ENCODE measurements at regions not wholly inside any gene's neighbourhood (a gene's known extent, or its start where the extent isn't known, plus 50 kb on each side); places are given as distances from the start of the nearest gene placed in this dataset.

DNA sequence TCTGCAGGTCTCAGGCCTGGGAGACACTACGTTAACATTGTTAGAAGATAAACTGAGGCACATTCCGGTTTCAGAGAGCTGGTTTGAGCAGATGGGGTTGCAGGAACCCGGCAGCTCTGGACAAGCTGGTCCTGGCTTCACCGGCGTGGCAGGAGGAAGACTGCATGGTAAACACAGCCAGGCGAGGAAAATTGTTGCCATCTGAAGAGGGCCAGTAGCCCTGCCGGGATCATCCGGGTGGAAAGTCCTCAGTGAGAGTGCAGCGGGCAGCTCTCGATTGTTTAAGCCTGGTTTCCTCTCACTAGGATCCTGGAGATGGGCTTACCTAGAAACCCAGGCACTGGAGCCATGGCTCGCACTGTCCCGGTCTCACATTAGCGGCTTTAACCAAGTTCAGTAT, 226.9 kb downstream of the IRX2 start:
- peaks cover 0 to 5% (median 0%) of the 10 kb centered on the region in 4 donors for H3K9me3 ChIP-seq
- no peaks in the 10 kb centered on the region for H3K4me1 ChIP-seq
- no peak for TF ChIP-seq EP300 (IDR thresholded peaks at IDR 0.05)
- H3K4me3 ChIP-seq, result no peak overlapping the region
- 84 to 90% methylated on average over 13 of the region's 13 CpGs for WGBS, 2 donors
- no peaks in the 10 kb centered on the region for H3K36me3 ChIP-seq
- H3K27me3 ChIP-seq, result no peaks in the 10 kb centered on the region
- H3K27ac ChIP-seq, result no peak overlapping the region
- no peak for DNase-seq (ENCODE audit: low spot score in 2 of 2)

DNA sequence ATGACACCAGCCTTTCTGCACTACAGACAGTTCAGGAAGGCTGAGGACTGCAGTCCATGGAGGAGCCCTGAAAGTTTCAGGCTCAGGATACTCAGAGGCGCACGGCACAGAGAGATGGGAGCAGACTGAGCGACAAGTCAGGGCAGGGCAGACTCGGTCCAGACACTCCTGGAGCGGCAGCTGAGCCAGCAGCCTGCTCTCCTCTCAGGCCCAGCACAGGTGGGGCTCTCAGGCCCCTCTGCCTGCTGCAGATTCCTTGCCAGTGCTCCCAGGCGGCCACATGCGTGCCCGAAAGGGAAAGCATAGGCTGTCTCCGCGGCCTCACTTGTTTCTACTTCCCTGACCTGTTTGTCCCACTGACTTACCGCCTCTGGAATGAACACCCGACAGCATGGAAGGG, 228.3 kb downstream of the IRX2 start:
- H3K36me3 ChIP-seq, result no peaks in the 10 kb centered on the region

GRCh38 chr5:2522372-2522771, 229.1 kb downstream of the IRX2 start:
- no peaks in the 10 kb centered on the region for H3K27me3 ChIP-seq
- TF ChIP-seq EP300 (IDR thresholded peaks at IDR 0.05) (no peak), POLR2A (IDR thresholded peaks at IDR 0.05) (no peak)
- TF ChIP-seq, protein P1, sequence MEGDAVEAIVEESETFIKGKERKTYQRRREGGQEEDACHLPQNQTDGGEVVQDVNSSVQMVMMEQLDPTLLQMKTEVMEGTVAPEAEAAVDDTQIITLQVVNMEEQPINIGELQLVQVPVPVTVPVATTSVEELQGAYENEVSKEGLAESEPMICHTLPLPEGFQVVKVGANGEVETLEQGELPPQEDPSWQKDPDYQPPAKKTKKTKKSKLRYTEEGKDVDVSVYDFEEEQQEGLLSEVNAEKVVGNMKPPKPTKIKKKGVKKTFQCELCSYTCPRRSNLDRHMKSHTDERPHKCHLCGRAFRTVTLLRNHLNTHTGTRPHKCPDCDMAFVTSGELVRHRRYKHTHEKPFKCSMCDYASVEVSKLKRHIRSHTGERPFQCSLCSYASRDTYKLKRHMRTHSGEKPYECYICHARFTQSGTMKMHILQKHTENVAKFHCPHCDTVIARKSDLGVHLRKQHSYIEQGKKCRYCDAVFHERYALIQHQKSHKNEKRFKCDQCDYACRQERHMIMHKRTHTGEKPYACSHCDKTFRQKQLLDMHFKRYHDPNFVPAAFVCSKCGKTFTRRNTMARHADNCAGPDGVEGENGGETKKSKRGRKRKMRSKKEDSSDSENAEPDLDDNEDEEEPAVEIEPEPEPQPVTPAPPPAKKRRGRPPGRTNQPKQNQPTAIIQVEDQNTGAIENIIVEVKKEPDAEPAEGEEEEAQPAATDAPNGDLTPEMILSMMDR (IDR thresholded peaks at IDR 0.05), result no peak
- H3K27ac ChIP-seq, result no peak overlapping the region
- H3K4me1 ChIP-seq, result no peaks in the 10 kb centered on the region
- H3K4me3 ChIP-seq, result no peak overlapping the region
- H3K9me3 ChIP-seq, result no peaks in the 10 kb centered on the region
- 74 to 80% methylated on average over 11 of the region's 11 CpGs for WGBS, 2 donors
- DNase-seq (ENCODE audit: low spot score in 2 of 2), result no peak
- no peaks in the 10 kb centered on the region for H3K36me3 ChIP-seq

More for the DNA sequence above, 228.3 kb downstream of the IRX2 start:
- Histone ChIP-seq H3K4me3 (no peak overlapping the region), H3K4me1 (no peaks in the 10 kb centered on the region), H3K9me3 (no peaks in the 10 kb centered on the region), H3K27me3 (no peaks in the 10 kb centered on the region), H3K27ac (no peak overlapping the region)
- TF ChIP-seq EP300 (IDR thresholded peaks at IDR 0.05) (no peak), POLR2A (IDR thresholded peaks at IDR 0.05) (no peak)
- TF ChIP-seq, protein P1 (IDR thresholded peaks at IDR 0.05), result no peak
- no peak for DNase-seq (ENCODE audit: low spot score in 2 of 2)
- WGBS, 2 donors, result 85 to 89% methylated on average over 11 to 12 of the region's 12 CpGs

GRCh38 chr5:2519153-2519552, 232.3 kb downstream of the IRX2 start:
- TF ChIP-seq, protein P1 (IDR thresholded peaks at IDR 0.05), result no peak
- TF ChIP-seq EP300 (IDR thresholded peaks at IDR 0.05) (no peak), POLR2A (IDR thresholded peaks at IDR 0.05) (no peak)
- H3K4me3 ChIP-seq, result no peak overlapping the region
- 88 to 90% methylated on average over 9 of the region's 9 CpGs for WGBS, 2 donors
- no peaks in the 10 kb centered on the region for H3K27me3 ChIP-seq
- H3K4me1 ChIP-seq, result no peaks in the 10 kb centered on the region
- H3K36me3 ChIP-seq, result no peaks in the 10 kb centered on the region
- no peaks in the 10 kb centered on the region for H3K9me3 ChIP-seq
- DNase-seq (ENCODE audit: low spot score in 2 of 2), result no peak
- H3K27ac ChIP-seq, result no peak overlapping the region

DNA sequence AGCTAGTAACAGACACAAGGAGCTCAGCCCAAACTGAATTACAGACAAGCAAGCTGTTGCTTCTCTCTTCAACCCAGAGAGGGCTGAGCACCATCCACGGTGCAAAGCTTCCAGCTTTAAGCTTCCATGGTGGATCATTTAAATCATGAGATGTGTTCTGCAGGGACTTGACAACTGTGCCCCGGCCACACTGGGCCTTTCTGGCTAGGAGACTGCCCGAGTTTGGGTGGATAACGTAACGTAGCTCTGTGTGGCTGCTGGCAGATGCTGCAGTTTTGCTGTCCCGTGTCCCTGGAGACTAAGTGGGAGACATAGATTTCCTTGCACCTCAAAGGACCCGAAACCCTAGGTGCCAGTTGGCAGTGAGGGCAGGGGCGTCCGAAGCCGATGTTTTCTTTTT, 234.0 kb downstream of the IRX2 start:
- Histone ChIP-seq H3K27me3 (no peaks in the 10 kb centered on the region), H3K4me3 (no peak overlapping the region), H3K9me3 (no peaks in the 10 kb centered on the region), H3K27ac (no peak overlapping the region), H3K4me1 (no peaks in the 10 kb centered on the region), H3K36me3 (no peaks in the 10 kb centered on the region)
- no peak for DNase-seq (ENCODE audit: low spot score in 2 of 2)
- 85 to 88% methylated on average over 10 of the region's 10 CpGs for WGBS, 2 donors
- TF ChIP-seq, protein P1 (IDR thresholded peaks at IDR 0.05), result no peak
- TF ChIP-seq POLR2A (IDR thresholded peaks at IDR 0.05), result no peak
- no peak for TF ChIP-seq EP300 (IDR thresholded peaks at IDR 0.05)

- TF ChIP-seq POLR2A (IDR thresholded peaks at IDR 0.05) (no peak), EP300 (IDR thresholded peaks at IDR 0.05) (no peak)
- TF ChIP-seq, protein P1 (IDR thresholded peaks at IDR 0.05), result no peak
- no peak for DNase-seq (ENCODE audit: low spot score in 2 of 2)
- Histone ChIP-seq H3K9me3 (no peaks in the 10 kb centered on the region), H3K27ac (no peak overlapping the region), H3K27me3 (no peaks in the 10 kb centered on the region), H3K36me3 (no peaks in the 10 kb centered on the region), H3K4me1 (no peaks in the 10 kb centered on the region), H3K4me3 (no peak overlapping the region)
- WGBS, 2 donors, result 66 to 76% methylated on average over 32 of the region's 32 CpGs
Observed at GRCh38 chr5:2515180-2515764, 236.2 kb downstream of the IRX2 start.
